NCI-H1092 (cell line): ENCODE measurements at regions not wholly inside any gene's neighbourhood (a gene's known extent, or its start where the extent isn't known, plus 50 kb on each side); places are given as distances from the start of the nearest gene placed in this dataset.

ENCODE experiments used
- DNase-seq: peaks from one replicate; lab custom pipeline; 2025; lab: John Stamatoyannopoulos, UW

GRCh38 chr20:43803276-43803675, 76.5 kb upstream of the GTSF1L start:
- DNase-seq, result no peak

- no peak for DNase-seq
These were observed 73.4 kb upstream of the GTSF1L start for GRCh38 chr20:43800186-43800585.

- no peak for DNase-seq
These were observed 72.9 kb upstream of the GTSF1L start for GRCh38 chr20:43799741-43800140.

GRCh38 chr20:43799150-43799711, 72.4 kb upstream of the GTSF1L start:
- DNase-seq, result no peak

- DNase-seq, result no peak
These were observed 71.7 kb upstream of the GTSF1L start for GRCh38 chr20:43798291-43799149.

GRCh38 chr20:43794326-43794725, 67.5 kb upstream of the GTSF1L start:
- no peak for DNase-seq

GRCh38 chr20:43789593-43789992, 62.8 kb upstream of the GTSF1L start:
- no peak for DNase-seq

- no peak for DNase-seq
These were observed 61.1 kb upstream of the GTSF1L start for GRCh38 chr20:43787937-43788336.

- DNase-seq, result no peak
These were observed 60.1 kb upstream of the GTSF1L start for GRCh38 chr20:43786885-43787284.

GRCh38 chr20:43781215-43781614, 54.4 kb upstream of the GTSF1L start:
- no peak for DNase-seq

GRCh38 chr20:43778375-43778774, 51.6 kb upstream of the GTSF1L start:
- no peak for DNase-seq

GRCh38 chr20:43776691-43777090, 49.9 kb upstream of the GTSF1L start:
- DNase-seq, result no peak
